ENCODE measurements at regions not wholly inside any gene's neighbourhood (a gene's known extent, or its start where the extent isn't known, plus 50 kb on each side); places are given as distances from the start of the nearest gene placed in this dataset.

- Histone ChIP-seq H3K9me3 (replicated peaks; ENCODE audit: control insufficient read depth, insufficient read depth, low read depth, low read length) (no peaks in the 10 kb centered on the region), H2AFZ (ENCODE audit: low read depth, low read length) (no peak overlapping the region), H3K4me1 (replicated peaks in 1 of 2; ENCODE audit: control insufficient read depth in 2 of 2, insufficient read depth in 2 of 2, low read length in 2 of 2) (no peaks in the 10 kb centered on the region), H3K27me3 (ENCODE audit: control insufficient read depth in 2 of 2, insufficient read depth in 2 of 2, low read length in 2 of 2) (no peaks in the 10 kb centered on the region; a peak in 1 of 5 replicates), H3K4me2 (ENCODE audit: insufficient read depth, low read length) (no peak overlapping the region), H3K27ac (ENCODE audit: extremely low read depth, low read depth, low read length) (no peak overlapping the region), H3K79me2 (ENCODE audit: control insufficient read depth, insufficient read depth, low read length) (no peaks in the 10 kb centered on the region), H4K20me1 (replicated peaks; ENCODE audit: control insufficient read depth, insufficient read depth, low read length) (no peaks in the 10 kb centered on the region), H3K36me3 (ENCODE audit: control insufficient read depth, insufficient read depth, low read length) (no peaks in the 10 kb centered on the region), H3K4me3 (no peak overlapping the region), H3K9me1 (ENCODE audit: control insufficient read depth, insufficient read depth, low read length) (no peaks in the 10 kb centered on the region), H3K9ac (ENCODE audit: insufficient read depth in 1 of 2, low read depth in 2 of 2, low read length in 2 of 2) (no peak overlapping the region)
- under 1% methylated on average over 14 of the region's 16 CpGs for WGBS (ENCODE audit: insufficient coverage, low coverage, missing lambda C conversion rate)
- no peak for FAIRE-seq
- intact Hi-C loops (cut with micrococcal nuclease) (no loop called here), in situ Hi-C loops (cut with MboI) (no loop called here)
- no peak for ATAC-seq
- TF ChIP-seq XRCC5 (IDR thresholded peaks at IDR 0.05; ENCODE audit: low read depth, low read length) (no peak), RBM15 (IDR thresholded peaks at IDR 0.05; ENCODE audit: insufficient read depth, low read length) (no peak), KHSRP (IDR thresholded peaks at IDR 0.05) (no peak), EHMT2 (IDR thresholded peaks at IDR 0.05) (no peak), KLF10 (CRISPR knock-in tag; IDR thresholded peaks at IDR 0.05) (no peak), CBFA2T3 (IDR thresholded peaks at IDR 0.05) (no peak), DMBX1 (CRISPR knock-in tag; IDR thresholded peaks at IDR 0.05; ENCODE audit: borderline replicate concordance) (no peak), ETS2 (tag; IDR thresholded peaks at IDR 0.05; ENCODE audit: borderline replicate concordance, poor library complexity, severe bottlenecking) (no peak), XRCC3 (IDR thresholded peaks at IDR 0.05) (no peak), ZNF12 (CRISPR knock-in tag; IDR thresholded peaks at IDR 0.05) (no peak)
- TF ChIP-seq, protein P1, sequence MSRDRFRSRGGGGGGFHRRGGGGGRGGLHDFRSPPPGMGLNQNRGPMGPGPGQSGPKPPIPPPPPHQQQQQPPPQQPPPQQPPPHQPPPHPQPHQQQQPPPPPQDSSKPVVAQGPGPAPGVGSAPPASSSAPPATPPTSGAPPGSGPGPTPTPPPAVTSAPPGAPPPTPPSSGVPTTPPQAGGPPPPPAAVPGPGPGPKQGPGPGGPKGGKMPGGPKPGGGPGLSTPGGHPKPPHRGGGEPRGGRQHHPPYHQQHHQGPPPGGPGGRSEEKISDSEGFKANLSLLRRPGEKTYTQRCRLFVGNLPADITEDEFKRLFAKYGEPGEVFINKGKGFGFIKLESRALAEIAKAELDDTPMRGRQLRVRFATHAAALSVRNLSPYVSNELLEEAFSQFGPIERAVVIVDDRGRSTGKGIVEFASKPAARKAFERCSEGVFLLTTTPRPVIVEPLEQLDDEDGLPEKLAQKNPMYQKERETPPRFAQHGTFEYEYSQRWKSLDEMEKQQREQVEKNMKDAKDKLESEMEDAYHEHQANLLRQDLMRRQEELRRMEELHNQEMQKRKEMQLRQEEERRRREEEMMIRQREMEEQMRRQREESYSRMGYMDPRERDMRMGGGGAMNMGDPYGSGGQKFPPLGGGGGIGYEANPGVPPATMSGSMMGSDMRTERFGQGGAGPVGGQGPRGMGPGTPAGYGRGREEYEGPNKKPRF (IDR thresholded peaks at IDR 0.05; ENCODE audit: low read depth, low read length) = no peak
- TF ChIP-seq, protein P2, sequence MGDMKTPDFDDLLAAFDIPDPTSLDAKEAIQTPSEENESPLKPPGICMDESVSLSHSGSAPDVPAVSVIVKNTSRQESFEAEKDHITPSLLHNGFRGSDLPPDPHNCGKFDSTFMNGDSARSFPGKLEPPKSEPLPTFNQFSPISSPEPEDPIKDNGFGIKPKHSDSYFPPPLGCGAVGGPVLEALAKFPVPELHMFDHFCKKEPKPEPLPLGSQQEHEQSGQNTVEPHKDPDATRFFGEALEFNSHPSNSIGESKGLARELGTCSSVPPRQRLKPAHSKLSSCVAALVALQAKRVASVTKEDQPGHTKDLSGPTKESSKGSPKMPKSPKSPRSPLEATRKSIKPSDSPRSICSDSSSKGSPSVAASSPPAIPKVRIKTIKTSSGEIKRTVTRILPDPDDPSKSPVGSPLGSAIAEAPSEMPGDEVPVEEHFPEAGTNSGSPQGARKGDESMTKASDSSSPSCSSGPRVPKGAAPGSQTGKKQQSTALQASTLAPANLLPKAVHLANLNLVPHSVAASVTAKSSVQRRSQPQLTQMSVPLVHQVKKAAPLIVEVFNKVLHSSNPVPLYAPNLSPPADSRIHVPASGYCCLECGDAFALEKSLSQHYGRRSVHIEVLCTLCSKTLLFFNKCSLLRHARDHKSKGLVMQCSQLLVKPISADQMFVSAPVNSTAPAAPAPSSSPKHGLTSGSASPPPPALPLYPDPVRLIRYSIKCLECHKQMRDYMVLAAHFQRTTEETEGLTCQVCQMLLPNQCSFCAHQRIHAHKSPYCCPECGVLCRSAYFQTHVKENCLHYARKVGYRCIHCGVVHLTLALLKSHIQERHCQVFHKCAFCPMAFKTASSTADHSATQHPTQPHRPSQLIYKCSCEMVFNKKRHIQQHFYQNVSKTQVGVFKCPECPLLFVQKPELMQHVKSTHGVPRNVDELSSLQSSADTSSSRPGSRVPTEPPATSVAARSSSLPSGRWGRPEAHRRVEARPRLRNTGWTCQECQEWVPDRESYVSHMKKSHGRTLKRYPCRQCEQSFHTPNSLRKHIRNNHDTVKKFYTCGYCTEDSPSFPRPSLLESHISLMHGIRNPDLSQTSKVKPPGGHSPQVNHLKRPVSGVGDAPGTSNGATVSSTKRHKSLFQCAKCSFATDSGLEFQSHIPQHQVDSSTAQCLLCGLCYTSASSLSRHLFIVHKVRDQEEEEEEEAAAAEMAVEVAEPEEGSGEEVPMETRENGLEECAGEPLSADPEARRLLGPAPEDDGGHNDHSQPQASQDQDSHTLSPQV (IDR thresholded peaks at IDR 0.05) = no peak
- no peak for DNase-seq (ENCODE audit: extremely low read depth in 1 of 4, low spot score in 3 of 4)
- BruUV-seq (replicated peaks) = no TSS peak
- POLR2A ChIA-PET = interaction anchor here (0.8 kb wide), 1 partner anchor 81 kb away, joined by 3 read pairs; no protein-coding TSS in a partner anchor
- CTCF ChIA-PET (ENCODE audit: low intra/inter-chr PET ratio) = no interaction called here
Observed at GRCh38 chr10:129353101-129353500, 113.9 kb upstream of the MGMT start.

Measured in K562 (cell line).